WTC11 (cell line): ENCODE measurements at regions not wholly inside any gene's neighbourhood (a gene's known extent, or its start where the extent isn't known, plus 50 kb on each side); places are given as distances from the start of the nearest gene placed in this dataset.

Source experiments
- CBFB ChIP-seq: sonication (generic); formaldehyde crosslinking; IDR thresholded peaks from 2 replicates; pipeline ENCODE4 v1.8.1; 2022; ENCODE audit warnings: mild to moderate bottlenecking, low read depth, missing genetic modification reagents
- FOXJ3 ChIP-seq: sonication (generic); formaldehyde crosslinking; IDR thresholded peaks from 2 replicates; pipeline ENCODE4 v1.9.0; 2021; ENCODE audit warnings: missing genetic modification reagents, mild to moderate bottlenecking, borderline replicate concordance
- MAX ChIP-seq: sonication (generic); formaldehyde crosslinking; IDR thresholded peaks from 2 replicates; pipeline ENCODE4 v1.8.0; 2022; ENCODE audit warnings: mild to moderate bottlenecking, missing genetic modification reagents
- NR2C2 ChIP-seq: sonication (generic); formaldehyde crosslinking; IDR thresholded peaks from 2 replicates; pipeline ENCODE4 v1.8.0; 2022; ENCODE audit warnings: mild to moderate bottlenecking, missing genetic modification reagents
- RELA ChIP-seq: sonication (generic); formaldehyde crosslinking; IDR thresholded peaks from 2 replicates; pipeline ENCODE4 v1.8.1; 2022; ENCODE audit warnings: missing genetic modification reagents, mild to moderate bottlenecking, borderline replicate concordance
- SMAD3 ChIP-seq: sonication (generic); formaldehyde crosslinking; IDR thresholded peaks from 2 replicates; pipeline ENCODE4 v1.8.0; 2022; ENCODE audit warnings: missing genetic modification reagents, mild to moderate bottlenecking, borderline replicate concordance
- SOX15 ChIP-seq: fragments of 250-450 bp; sonication (Bioruptor Pico); IDR thresholded peaks from 2 replicates; pipeline ENCODE4 v1.9.0; 2021; ENCODE audit warnings: mild to moderate bottlenecking
- SP1 ChIP-seq: sonication (generic); formaldehyde crosslinking; conservative IDR thresholded peaks from 2 replicates; pipeline ENCODE4 v1.8.1; 2022; ENCODE audit warnings: missing genetic modification reagents
- TCF7 ChIP-seq: sonication (generic); formaldehyde crosslinking; IDR thresholded peaks from 2 replicates; pipeline ENCODE4 v1.8.0; 2022; ENCODE audit warnings: mild to moderate bottlenecking, low read depth, missing genetic modification reagents, moderate library complexity
- ZNF138 ChIP-seq: sonication (generic); formaldehyde crosslinking; conservative IDR thresholded peaks from 2 replicates; pipeline ENCODE4 v1.8.1; 2022; ENCODE audit warnings: mild to moderate bottlenecking, moderate library complexity, missing genetic modification reagents
- TF ChIP-seq, protein P1 (sequence below): fragments of 200-600 bp; IDR thresholded peaks from 2 replicates; pipeline ENCODE4 v1.8.0; 2022; ENCODE audit warnings: antibody characterized with exemption

- TF ChIP-seq, protein P1, sequence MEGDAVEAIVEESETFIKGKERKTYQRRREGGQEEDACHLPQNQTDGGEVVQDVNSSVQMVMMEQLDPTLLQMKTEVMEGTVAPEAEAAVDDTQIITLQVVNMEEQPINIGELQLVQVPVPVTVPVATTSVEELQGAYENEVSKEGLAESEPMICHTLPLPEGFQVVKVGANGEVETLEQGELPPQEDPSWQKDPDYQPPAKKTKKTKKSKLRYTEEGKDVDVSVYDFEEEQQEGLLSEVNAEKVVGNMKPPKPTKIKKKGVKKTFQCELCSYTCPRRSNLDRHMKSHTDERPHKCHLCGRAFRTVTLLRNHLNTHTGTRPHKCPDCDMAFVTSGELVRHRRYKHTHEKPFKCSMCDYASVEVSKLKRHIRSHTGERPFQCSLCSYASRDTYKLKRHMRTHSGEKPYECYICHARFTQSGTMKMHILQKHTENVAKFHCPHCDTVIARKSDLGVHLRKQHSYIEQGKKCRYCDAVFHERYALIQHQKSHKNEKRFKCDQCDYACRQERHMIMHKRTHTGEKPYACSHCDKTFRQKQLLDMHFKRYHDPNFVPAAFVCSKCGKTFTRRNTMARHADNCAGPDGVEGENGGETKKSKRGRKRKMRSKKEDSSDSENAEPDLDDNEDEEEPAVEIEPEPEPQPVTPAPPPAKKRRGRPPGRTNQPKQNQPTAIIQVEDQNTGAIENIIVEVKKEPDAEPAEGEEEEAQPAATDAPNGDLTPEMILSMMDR: no peak
- TF ChIP-seq FOXJ3 (no peak), TCF7 (CRISPR knock-in tag) (no peak), SOX15 (CRISPR knock-in tag) (no peak), MAX (CRISPR knock-in tag) (no peak), CBFB (CRISPR knock-in tag) (no peak), SMAD3 (CRISPR knock-in tag) (no peak), ZNF138 (CRISPR knock-in tag) (no peak), NR2C2 (CRISPR knock-in tag) (no peak), RELA (CRISPR knock-in tag) (no peak), SP1 (CRISPR knock-in tag) (no peak)
Observed at GRCh38 chr14:23828001-23828400, 125.6 kb upstream of the DHRS4 start.
